SK-N-SH (cell line): ENCODE measurements at regions not wholly inside any gene's neighbourhood (a gene's known extent, or its start where the extent isn't known, plus 50 kb on each side); places are given as distances from the start of the nearest gene placed in this dataset.

Experiments
- EP300 ChIP-seq, 2 experiments: IDR thresholded peaks; 2 replicates each; pipeline versions ENCODE4 v1.4.0 to v1.6.1; 2012; ENCODE audit warnings: borderline replicate concordance in 1 of 2, low read depth in 1 of 2, low read length in 1 of 2
- EZH2phosphoT487 ChIP-seq: fragments of 200-600 bp; sonication (generic); IDR thresholded peaks from 2 replicates; pipeline ENCODE4 v1.6.1; 2017; ENCODE audit warnings: low read depth, mixed run types, mild to moderate bottlenecking, antibody characterized with exemption, moderate library complexity, borderline replicate concordance
- FOXJ3 ChIP-seq: sonication (generic); formaldehyde crosslinking; IDR thresholded peaks from 2 replicates; pipeline ENCODE4 v1.5.1; 2020; ENCODE audit warnings: mild to moderate bottlenecking, missing genetic modification reagents
- FOXM1 ChIP-seq: IDR thresholded peaks from 2 replicates; pipeline ENCODE4 v1.4.0; 2012; ENCODE audit warnings: low read depth, mild to moderate bottlenecking
- NRF1 ChIP-seq: IDR thresholded peaks from 2 replicates; pipeline ENCODE4 v1.6.1; 2012; ENCODE audit warnings: low read depth, mild to moderate bottlenecking, low read length
- RAD21 ChIP-seq: IDR thresholded peaks from 2 replicates; pipeline ENCODE4 v1.6.1; 2012; ENCODE audit warnings: mild to moderate bottlenecking, low read length
- RFX5 ChIP-seq: IDR thresholded peaks from 2 replicates; pipeline ENCODE4 v1.6.1; 2012; ENCODE audit warnings: mild to moderate bottlenecking, improper control_type of control experiment, low read length
- TAF1 ChIP-seq: IDR thresholded peaks from 2 replicates; pipeline ENCODE4 v1.6.1; 2012; ENCODE audit warnings: low read depth, mild to moderate bottlenecking, low read length, moderate library complexity, borderline replicate concordance
- TF ChIP-seq, protein P1 (sequence below): fragments of 200-600 bp; sonication (generic); IDR thresholded peaks from 2 replicates; pipeline ENCODE4 v1.6.1; 2017; ENCODE audit warnings: antibody characterized with exemption, mild to moderate bottlenecking, moderate library complexity
- TF ChIP-seq, protein P2 (sequence below): IDR thresholded peaks from 2 replicates; pipeline ENCODE4 v1.6.1; 2012; ENCODE audit warnings: mild to moderate bottlenecking, low read depth, low read length, moderate library complexity
- TF ChIP-seq, protein P3 (sequence below): IDR thresholded peaks from 2 replicates; pipeline ENCODE4 v1.4.0; 2012; ENCODE audit warnings: low read depth

DNA sequence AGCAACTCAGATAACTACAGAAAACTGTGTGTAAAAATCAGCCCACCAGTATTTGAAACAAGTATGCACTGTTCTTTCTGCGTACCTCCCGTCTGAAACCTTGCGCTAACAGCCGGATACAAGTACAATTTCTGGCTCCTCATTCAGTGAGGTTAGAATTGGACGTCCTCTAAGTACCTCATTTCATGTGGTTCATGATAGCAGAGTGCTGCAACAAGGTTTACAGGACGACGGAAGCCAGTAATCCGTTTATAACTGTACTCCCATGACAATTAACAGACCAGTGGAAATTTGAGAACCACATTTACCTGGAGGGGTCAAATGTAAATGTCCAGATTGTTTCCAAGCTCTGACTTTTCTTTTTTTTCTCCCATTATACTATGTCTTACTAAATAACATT lies 52.9 kb upstream of the TENM3 start:
- TF ChIP-seq, protein P1, sequence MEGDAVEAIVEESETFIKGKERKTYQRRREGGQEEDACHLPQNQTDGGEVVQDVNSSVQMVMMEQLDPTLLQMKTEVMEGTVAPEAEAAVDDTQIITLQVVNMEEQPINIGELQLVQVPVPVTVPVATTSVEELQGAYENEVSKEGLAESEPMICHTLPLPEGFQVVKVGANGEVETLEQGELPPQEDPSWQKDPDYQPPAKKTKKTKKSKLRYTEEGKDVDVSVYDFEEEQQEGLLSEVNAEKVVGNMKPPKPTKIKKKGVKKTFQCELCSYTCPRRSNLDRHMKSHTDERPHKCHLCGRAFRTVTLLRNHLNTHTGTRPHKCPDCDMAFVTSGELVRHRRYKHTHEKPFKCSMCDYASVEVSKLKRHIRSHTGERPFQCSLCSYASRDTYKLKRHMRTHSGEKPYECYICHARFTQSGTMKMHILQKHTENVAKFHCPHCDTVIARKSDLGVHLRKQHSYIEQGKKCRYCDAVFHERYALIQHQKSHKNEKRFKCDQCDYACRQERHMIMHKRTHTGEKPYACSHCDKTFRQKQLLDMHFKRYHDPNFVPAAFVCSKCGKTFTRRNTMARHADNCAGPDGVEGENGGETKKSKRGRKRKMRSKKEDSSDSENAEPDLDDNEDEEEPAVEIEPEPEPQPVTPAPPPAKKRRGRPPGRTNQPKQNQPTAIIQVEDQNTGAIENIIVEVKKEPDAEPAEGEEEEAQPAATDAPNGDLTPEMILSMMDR, result no peak
- TF ChIP-seq EZH2phosphoT487 (no peak), RFX5 (no peak), EP300 (IDR thresholded peaks at IDR 0.05; ENCODE audit: borderline replicate concordance in 1 of 2, low read depth in 1 of 2, low read length in 1 of 2) (no peak), RAD21 (no peak), FOXM1 (no peak), TAF1 (no peak), FOXJ3 (CRISPR knock-in tag) (no peak), NRF1 (no peak)
- TF ChIP-seq, protein P2, sequence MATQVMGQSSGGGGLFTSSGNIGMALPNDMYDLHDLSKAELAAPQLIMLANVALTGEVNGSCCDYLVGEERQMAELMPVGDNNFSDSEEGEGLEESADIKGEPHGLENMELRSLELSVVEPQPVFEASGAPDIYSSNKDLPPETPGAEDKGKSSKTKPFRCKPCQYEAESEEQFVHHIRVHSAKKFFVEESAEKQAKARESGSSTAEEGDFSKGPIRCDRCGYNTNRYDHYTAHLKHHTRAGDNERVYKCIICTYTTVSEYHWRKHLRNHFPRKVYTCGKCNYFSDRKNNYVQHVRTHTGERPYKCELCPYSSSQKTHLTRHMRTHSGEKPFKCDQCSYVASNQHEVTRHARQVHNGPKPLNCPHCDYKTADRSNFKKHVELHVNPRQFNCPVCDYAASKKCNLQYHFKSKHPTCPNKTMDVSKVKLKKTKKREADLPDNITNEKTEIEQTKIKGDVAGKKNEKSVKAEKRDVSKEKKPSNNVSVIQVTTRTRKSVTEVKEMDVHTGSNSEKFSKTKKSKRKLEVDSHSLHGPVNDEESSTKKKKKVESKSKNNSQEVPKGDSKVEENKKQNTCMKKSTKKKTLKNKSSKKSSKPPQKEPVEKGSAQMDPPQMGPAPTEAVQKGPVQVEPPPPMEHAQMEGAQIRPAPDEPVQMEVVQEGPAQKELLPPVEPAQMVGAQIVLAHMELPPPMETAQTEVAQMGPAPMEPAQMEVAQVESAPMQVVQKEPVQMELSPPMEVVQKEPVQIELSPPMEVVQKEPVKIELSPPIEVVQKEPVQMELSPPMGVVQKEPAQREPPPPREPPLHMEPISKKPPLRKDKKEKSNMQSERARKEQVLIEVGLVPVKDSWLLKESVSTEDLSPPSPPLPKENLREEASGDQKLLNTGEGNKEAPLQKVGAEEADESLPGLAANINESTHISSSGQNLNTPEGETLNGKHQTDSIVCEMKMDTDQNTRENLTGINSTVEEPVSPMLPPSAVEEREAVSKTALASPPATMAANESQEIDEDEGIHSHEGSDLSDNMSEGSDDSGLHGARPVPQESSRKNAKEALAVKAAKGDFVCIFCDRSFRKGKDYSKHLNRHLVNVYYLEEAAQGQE, result no peak
- TF ChIP-seq, protein P3, sequence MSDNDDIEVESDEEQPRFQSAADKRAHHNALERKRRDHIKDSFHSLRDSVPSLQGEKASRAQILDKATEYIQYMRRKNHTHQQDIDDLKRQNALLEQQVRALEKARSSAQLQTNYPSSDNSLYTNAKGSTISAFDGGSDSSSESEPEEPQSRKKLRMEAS, result no peak
